H1 (cell line): ENCODE measurements at regions not wholly inside any gene's neighbourhood (a gene's known extent, or its start where the extent isn't known, plus 50 kb on each side); places are given as distances from the start of the nearest gene placed in this dataset.

Experiments used
- EZH2 ChIP-seq: fragments of 200-600 bp; sonication (generic); IDR thresholded peaks from 2 replicates; pipeline ENCODE4 v1.7.1; 2012; ENCODE audit warnings: low read depth, mild to moderate bottlenecking, moderate library complexity, low read length, inconsistent platforms; ENCODE audit not compliant: severe bottlenecking
- KDM1A ChIP-seq: fragments of 200-600, 300-600 bp; sonication (generic); IDR thresholded peaks from 2 replicates; pipeline ENCODE4 v1.7.1; 2016; ENCODE audit warnings: mild to moderate bottlenecking, low read length, borderline replicate concordance
- SP1 ChIP-seq: IDR thresholded peaks from 2 replicates; pipeline ENCODE4 v1.6.1; 2011; ENCODE audit warnings: low read depth, low read length
- SP2 ChIP-seq: IDR thresholded peaks from 2 replicates; pipeline ENCODE4 v1.6.1; 2012; ENCODE audit warnings: mild to moderate bottlenecking, low read length, inconsistent platforms
- ZNF274 ChIP-seq: IDR thresholded peaks from 2 replicates; pipeline ENCODE4 v1.7.0; 2012; ENCODE audit warnings: low read length, borderline replicate concordance; ENCODE audit errors: extremely low read depth
- TF ChIP-seq, protein P1 (sequence below): IDR thresholded peaks from 2 replicates; pipeline ENCODE4 v1.6.1; 2011; ENCODE audit warnings: low read depth, mild to moderate bottlenecking, low read length; ENCODE audit not compliant: insufficient read depth

DNA sequence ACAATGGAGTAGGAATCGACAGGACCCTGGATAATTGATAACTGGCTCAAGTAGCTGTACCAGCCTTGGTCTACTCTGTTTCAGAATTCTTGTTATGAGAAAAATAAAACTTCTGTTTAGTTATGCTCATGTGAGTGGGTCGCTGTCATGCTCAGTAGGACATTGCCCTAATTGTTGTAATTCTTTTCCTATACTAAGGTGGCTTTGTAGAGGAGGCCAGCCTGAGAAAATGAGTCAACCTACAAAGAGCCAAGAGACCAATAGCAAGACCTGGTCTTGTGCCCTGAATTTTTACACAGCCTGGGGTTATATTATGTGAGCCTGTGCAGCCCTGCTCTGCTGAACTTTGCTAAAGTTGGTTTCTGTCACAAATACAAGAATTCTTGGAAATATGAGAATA is 238.4 kb downstream of the MEIS1 start:
- TF ChIP-seq SP2 (no peak), SP1 (no peak), KDM1A (no peak), EZH2 (no peak), ZNF274 (no peak)
- TF ChIP-seq, protein P1, sequence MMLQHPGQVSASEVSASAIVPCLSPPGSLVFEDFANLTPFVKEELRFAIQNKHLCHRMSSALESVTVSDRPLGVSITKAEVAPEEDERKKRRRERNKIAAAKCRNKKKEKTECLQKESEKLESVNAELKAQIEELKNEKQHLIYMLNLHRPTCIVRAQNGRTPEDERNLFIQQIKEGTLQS: no peak
